Fibroblast of villous mesenchyme (primary cell): ENCODE measurements at regions not wholly inside any gene's neighbourhood (a gene's known extent, or its start where the extent isn't known, plus 50 kb on each side); places are given as distances from the start of the nearest gene placed in this dataset.
A peak's percentile ranks its signal among the peaks of the same experiment; 100 is the strongest.

Experiments
- DNase-seq: peaks from one replicate; pipeline ENCODE4 v3.0.0-alpha.2; 2010; ENCODE audit warnings: low read depth
- H3K4me3 ChIP-seq: 2 replicates; pipeline ENCODE4 v1.5.1; 2011; ENCODE audit warnings: low read depth, mild to moderate bottlenecking, low read length
- TF ChIP-seq, protein P1 (sequence below): IDR thresholded peaks from 2 replicates; pipeline ENCODE4 v1.5.1; 2012; ENCODE audit warnings: low read depth, mild to moderate bottlenecking, low read length; ENCODE audit not compliant: insufficient read depth

DNA sequence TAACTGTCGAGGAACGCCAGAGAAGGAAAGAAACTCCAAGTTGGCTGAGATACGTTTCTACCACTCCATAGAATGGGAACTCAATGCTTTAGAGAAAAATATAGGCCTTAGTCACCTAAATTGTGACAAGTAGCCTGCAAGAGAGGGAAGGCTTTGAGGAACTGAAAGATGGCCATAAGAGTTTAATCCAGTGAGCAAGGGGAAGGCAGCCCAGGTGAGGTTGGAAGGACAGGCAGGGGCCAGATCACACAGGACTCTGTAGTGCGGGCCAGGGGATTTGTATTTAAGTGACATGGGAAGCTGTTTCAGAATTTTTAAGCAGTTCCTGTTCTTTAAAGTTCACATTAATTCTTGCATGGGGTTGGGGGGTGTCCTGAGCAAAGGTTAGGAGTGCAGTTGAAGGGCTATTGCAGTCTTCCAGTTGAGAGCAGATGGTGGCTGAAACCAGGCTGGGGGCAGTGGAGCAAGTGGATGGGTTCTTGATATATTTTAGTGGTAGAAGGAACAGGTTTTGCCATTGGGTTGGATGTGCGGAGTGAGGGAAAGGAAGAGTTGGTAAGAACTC, 138.9 kb upstream of the PELI1 start:
- H3K4me3 ChIP-seq: no peak overlapping the region
- TF ChIP-seq, protein P1, sequence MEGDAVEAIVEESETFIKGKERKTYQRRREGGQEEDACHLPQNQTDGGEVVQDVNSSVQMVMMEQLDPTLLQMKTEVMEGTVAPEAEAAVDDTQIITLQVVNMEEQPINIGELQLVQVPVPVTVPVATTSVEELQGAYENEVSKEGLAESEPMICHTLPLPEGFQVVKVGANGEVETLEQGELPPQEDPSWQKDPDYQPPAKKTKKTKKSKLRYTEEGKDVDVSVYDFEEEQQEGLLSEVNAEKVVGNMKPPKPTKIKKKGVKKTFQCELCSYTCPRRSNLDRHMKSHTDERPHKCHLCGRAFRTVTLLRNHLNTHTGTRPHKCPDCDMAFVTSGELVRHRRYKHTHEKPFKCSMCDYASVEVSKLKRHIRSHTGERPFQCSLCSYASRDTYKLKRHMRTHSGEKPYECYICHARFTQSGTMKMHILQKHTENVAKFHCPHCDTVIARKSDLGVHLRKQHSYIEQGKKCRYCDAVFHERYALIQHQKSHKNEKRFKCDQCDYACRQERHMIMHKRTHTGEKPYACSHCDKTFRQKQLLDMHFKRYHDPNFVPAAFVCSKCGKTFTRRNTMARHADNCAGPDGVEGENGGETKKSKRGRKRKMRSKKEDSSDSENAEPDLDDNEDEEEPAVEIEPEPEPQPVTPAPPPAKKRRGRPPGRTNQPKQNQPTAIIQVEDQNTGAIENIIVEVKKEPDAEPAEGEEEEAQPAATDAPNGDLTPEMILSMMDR: no peak
- no peak for DNase-seq

DNA sequence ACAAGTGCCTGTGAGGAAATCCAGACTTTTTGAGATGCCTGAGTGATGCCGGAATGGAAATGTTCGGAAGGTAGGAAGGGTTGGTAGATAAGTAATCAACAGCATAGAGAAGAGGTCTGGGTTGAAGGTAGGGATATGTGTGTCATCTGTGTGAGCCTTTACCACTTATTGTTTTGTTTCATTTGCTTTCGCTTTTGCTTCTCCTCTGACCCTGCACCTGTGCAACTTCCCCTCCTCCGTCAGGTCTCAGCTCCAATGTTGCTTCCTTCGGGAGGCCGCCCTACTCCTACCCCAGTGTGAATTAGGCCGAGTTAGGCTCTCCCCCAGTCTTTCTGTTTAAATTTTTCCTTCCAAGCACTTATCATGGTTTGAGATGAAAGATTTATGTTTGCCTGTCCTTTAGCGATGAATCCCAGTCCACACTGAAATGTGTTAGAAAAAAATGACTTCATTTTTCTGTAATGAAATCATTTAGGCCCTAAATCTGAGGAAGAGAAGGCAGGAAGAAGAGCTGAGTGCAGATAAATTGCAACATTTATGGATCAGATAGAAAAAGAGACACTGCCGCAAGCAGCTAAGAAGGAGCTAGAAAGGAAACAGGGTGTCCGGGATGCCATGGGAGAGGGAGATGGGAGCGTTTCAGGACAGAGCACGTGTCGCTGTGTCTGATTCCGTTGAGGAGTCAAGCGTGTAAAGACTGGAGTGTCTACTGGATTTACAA, 139.6 kb upstream of the PELI1 start:
- peak overlapping the region; percentile 9 for H3K4me3 ChIP-seq
- TF ChIP-seq, protein P1: no peak
- peak; percentile 93 for DNase-seq

DNA sequence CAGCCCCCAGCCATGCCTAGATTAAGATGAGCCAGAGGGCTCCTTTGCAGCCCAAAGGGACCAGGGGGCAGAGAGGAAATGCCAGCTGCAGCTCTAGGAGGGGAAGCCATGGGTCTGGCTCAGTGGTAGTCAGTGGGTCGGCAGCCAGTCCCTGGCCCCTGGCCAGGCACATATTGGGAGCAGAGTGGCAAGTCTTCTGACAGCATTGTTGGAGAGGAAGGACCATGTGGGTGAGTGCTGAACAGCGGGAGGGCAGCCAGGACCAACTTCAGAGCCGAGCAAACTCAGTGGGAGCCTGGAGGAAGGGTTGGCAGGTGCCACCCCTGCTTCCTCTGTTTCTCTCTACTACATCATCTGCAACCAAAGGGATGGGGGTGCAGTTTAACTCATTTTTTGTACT, 140.5 kb upstream of the PELI1 start:
- TF ChIP-seq, protein P1: no peak
- DNase-seq: no peak
- no peak overlapping the region for H3K4me3 ChIP-seq

DNA sequence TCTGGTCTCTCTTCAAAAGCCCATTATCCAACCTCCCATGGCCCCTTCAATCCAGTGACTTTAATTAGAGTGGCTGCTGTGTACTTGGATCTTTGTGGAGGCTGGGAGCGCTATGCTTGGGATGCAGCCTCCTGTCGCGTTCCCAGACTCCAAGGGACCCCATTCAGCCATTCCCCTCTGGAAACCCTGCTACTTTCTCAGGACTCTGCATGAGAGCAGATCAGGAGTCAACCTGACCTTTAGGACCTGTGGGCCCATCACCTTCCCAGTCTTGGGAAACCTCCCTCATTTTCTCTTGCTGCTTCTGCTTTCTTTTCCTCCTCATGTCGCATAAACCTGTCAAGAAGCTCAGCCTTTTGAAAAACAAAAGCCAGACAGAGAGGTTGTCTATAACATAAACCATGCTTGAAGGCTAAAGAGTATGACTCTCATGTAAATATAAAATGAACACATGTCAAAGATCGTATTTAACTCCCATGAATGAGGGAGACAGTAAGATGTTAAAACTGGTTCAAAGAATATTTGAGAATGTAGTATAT, 143.1 kb upstream of the PELI1 start:
- TF ChIP-seq, protein P1: no peak
- peak; percentile 93 for DNase-seq
- no peak overlapping the region for H3K4me3 ChIP-seq

DNA sequence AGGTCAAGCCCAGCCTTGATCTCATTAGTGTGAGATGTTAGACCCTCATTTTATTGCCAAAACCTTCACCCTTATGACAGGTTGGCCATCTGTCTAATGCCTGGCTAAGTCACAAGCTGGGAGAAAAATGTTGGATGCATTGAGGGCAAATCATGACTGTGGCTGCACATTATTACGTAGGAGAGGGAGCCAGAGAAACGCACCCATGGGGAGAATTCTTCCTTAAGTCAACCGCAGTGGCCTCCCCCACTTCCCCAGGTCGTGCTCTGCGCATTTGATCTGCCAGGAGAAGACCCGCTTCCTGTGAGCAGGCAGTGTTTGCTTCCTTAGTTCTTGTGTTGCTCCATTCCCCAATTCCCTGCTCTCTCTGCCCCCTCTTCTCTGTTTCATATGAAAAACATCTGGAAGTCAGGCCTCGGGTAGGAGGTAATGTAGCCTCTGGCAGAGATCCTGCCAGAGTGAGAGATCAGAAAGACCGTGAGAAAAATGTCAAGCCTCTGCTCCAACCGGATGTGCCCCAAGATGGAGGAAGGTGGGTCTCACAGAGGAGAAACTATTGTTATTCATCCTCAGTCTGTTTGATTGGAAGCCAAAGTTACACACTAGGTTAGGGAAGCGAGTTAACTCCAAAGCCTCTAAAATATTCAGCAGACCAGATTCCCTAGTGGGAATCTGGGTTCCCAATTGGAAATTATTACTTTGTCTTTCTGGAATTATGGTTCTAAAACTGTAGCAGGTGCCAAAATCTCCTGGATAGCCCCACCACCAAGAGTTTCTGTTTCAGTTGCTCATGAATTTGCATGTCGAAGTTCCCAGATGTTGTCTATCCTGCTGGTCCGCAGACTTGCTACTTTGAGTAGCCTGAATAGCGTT, 144.3 kb upstream of the PELI1 start:
- H3K4me3 ChIP-seq: no peak overlapping the region
- TF ChIP-seq, protein P1: no peak
- peak; percentile 92 for DNase-seq

DNA sequence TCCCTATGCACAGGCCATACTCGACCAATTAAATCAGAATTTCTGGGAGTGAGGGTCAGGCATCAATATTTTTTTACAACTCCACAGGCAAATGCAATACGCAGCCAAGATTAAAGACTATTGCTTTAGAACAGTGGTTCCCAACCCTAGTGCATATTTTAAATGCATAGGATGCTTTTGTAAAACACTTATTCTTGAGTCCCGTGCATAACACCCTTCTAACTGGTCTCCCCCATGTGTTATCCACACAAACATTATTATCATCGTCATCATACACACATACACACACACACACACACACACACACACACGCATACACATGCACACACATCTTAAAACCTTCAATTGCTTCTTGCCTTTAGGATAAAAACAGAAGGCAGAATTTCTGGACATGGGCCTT, 145.0 kb upstream of the PELI1 start:
- TF ChIP-seq, protein P1: no peak
- peak; percentile 50 for DNase-seq
- H3K4me3 ChIP-seq: no peak overlapping the region
